ENCODE measurements at regions not wholly inside any gene's neighbourhood (a gene's known extent, or its start where the extent isn't known, plus 50 kb on each side); places are given as distances from the start of the nearest gene placed in this dataset.
A peak's percentile ranks its signal among the peaks of the same experiment; 100 is the strongest.

GRCh38 chr10:94131885-94132284 lies 138.2 kb downstream of the PLCE1 start:
- peaks cover 24 to 29% of the 10 kb centered on the region in 2 donors for H3K4me1 ChIP-seq
- H3K27ac ChIP-seq: peak overlapping the region in 1 of 4 donors; percentile 10

GRCh38 chr10:94133239-94133638 lies 139.5 kb downstream of the PLCE1 start:
- no peaks in the 10 kb centered on the region for H3K27me3 ChIP-seq
- H3K4me1 ChIP-seq: peaks cover 24 to 29% of the 10 kb centered on the region in 2 donors
- no peak for TF ChIP-seq POLR2A (IDR thresholded peaks at IDR 0.05)
- ATAC-seq: peak; percentile 95 to 97
- H3K4me3 ChIP-seq: no peak overlapping the region
- H3K9me3 ChIP-seq: no peaks in the 10 kb centered on the region
- intact Hi-C loops (cut with DNase I; ENCODE audit: low total_unique reads) (loop anchor here (5.0 kb wide), 1 partner anchor 79 kb away; no protein-coding TSS in a partner anchor), in situ Hi-C loops (cut with MboI; ENCODE audit: low sequenced_read_pairs in 4 of 4) (no loop called here)
- H3K36me3 ChIP-seq: no peaks in the 10 kb centered on the region
- peak overlapping the region in 2 of 4 donors; percentile 24 to 45 for H3K27ac ChIP-seq
- DNase-seq: peak; percentile 70 to 80

More at GRCh38 chr10:94131885-94132284, 138.2 kb downstream of the PLCE1 start:
- TF ChIP-seq CTCF (IDR thresholded peaks at IDR 0.05 in 4 of 5, conservative IDR thresholded peaks at IDR 0.05 in 1 of 5) (no peak), POLR2A (IDR thresholded peaks at IDR 0.05) (no peak)
- Histone ChIP-seq H3K36me3 (no peaks in the 10 kb centered on the region), H3K9me3 (no peaks in the 10 kb centered on the region), H3K27me3 (no peaks in the 10 kb centered on the region), H3K4me3 (no peak overlapping the region)
- in situ Hi-C loops (cut with MboI; ENCODE audit: low sequenced_read_pairs in 4 of 4) (no loop called here), intact Hi-C loops (cut with DNase I; ENCODE audit: low total_unique reads) (loop anchor here (5.0 kb wide), 1 partner anchor 80 kb away; no protein-coding TSS in a partner anchor)
- no peak for DNase-seq
- no peak for ATAC-seq

- Histone ChIP-seq H3K27ac (no peak overlapping the region), H3K27me3 (no peaks in the 10 kb centered on the region), H3K36me3 (no peaks in the 10 kb centered on the region), H3K9me3 (no peaks in the 10 kb centered on the region), H3K4me3 (no peak overlapping the region), H3K4me1 (peaks cover 9 to 11% of the 10 kb centered on the region in 2 donors)
- ATAC-seq (no peak), DNase-seq (no peak)
- TF ChIP-seq CTCF (IDR thresholded peaks at IDR 0.05 in 4 of 5, conservative IDR thresholded peaks at IDR 0.05 in 1 of 5): no peak
- TF ChIP-seq POLR2A (IDR thresholded peaks at IDR 0.05): no peak
- in situ Hi-C loops (cut with MboI; ENCODE audit: low sequenced_read_pairs in 4 of 4) (no loop called here), intact Hi-C loops (cut with DNase I; ENCODE audit: low total_unique reads) (no loop called here)
Observed at GRCh38 chr10:94137747-94138146, 144.0 kb downstream of the PLCE1 start.

GRCh38 chr10:94138391-94138790 lies 144.7 kb downstream of the PLCE1 start:
- DNase-seq (no peak), ATAC-seq (peak in 1 of 2 donors; percentile 61)
- TF ChIP-seq CTCF (IDR thresholded peaks at IDR 0.05 in 4 of 5, conservative IDR thresholded peaks at IDR 0.05 in 1 of 5) (no peak), POLR2A (IDR thresholded peaks at IDR 0.05) (no peak)
- in situ Hi-C loops (cut with MboI; ENCODE audit: low sequenced_read_pairs in 4 of 4): no loop called here
- peaks cover 2 to 4% of the 10 kb centered on the region in 2 donors for H3K4me1 ChIP-seq
- H3K27ac ChIP-seq: no peak overlapping the region
- no peaks in the 10 kb centered on the region for H3K27me3 ChIP-seq
- no peak overlapping the region for H3K4me3 ChIP-seq
- no peaks in the 10 kb centered on the region for H3K36me3 ChIP-seq
- H3K9me3 ChIP-seq: no peaks in the 10 kb centered on the region
- intact Hi-C loops (cut with DNase I; ENCODE audit: low total_unique reads): no loop called here

GRCh38 chr10:94143261-94143660 lies 149.5 kb downstream of the PLCE1 start:
- no peak for DNase-seq
- in situ Hi-C loops (cut with MboI; ENCODE audit: low sequenced_read_pairs in 4 of 4): no loop called here
- no peaks in the 10 kb centered on the region for H3K9me3 ChIP-seq
- no peaks in the 10 kb centered on the region for H3K27me3 ChIP-seq
- no peak overlapping the region for H3K4me3 ChIP-seq
- H3K36me3 ChIP-seq: no peaks in the 10 kb centered on the region
- ATAC-seq: no peak
- intact Hi-C loops (cut with DNase I; ENCODE audit: low total_unique reads): no loop called here
- no peak for TF ChIP-seq CTCF (IDR thresholded peaks at IDR 0.05 in 4 of 5, conservative IDR thresholded peaks at IDR 0.05 in 1 of 5)
- no peak for TF ChIP-seq POLR2A (IDR thresholded peaks at IDR 0.05)
- no peaks in the 10 kb centered on the region for H3K4me1 ChIP-seq
- no peak overlapping the region for H3K27ac ChIP-seq
